ENCODE measurements at regions not wholly inside any gene's neighbourhood (a gene's known extent, or its start where the extent isn't known, plus 50 kb on each side); places are given as distances from the start of the nearest gene placed in this dataset.

DNA sequence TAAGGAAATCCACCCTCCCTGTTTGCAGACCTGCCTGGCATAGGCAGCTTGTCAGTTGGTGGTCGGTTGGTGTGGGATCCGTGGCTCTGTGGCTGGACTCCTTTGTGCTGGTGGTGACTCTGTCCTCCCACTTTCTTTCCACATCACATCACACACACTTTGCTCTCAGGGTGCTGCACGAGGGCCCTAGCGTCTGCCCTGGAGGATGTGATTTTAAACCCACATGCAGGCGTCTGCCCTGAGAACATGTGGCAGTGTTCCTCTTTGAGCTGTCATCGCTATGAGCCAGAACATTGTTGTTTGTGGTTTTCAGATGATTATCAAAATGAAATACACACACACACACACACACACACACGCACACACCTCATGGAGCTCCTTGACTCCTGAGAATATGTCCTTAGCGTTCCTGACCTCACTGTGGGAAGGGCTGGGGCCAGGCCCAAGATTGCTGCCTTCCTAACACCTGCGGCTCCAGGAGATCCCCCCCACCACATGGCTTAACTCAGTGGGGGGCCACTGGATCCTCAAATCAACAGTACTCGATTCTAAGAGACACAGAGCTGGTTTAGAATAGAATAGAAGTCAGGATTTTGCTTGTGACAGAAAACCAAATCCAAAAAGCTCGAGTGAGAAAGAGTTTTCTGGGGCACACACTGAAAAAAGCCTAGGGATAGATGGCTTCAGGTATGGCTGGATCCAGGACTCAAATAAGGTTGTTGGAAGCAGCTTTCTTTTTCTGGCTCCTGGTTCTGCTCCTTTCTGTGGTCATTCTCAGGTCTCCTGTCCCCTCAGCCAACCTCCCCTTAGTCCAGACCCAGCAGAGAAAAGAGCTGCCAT lies 54.8 kb downstream of the RTP5 start:
- DNase-seq (ENCODE audit: low read depth), result no peak

DNA sequence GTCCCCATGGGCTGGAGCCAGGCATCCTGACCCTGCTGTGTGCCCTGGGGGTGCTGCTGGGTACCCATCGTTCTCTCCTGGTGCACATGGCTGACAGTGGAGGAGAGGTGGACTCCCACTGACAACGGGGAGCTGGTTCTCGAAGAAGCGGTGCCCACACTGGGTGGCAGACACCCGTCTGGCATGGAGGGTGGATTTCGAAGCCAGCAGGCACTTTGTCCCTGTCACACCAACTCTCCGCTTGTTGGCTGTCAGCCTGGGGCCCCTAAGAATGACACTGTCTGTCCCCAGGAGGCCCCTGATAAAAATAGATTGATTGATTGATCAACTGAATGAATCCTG lies 55.4 kb downstream of the RTP5 start:
- DNase-seq (ENCODE audit: low read depth), result no peak

- no peak for DNase-seq (ENCODE audit: low read depth)
These were observed 55.7 kb downstream of the RTP5 start for GRCh38 chr2:241925277-241925676.

DNA sequence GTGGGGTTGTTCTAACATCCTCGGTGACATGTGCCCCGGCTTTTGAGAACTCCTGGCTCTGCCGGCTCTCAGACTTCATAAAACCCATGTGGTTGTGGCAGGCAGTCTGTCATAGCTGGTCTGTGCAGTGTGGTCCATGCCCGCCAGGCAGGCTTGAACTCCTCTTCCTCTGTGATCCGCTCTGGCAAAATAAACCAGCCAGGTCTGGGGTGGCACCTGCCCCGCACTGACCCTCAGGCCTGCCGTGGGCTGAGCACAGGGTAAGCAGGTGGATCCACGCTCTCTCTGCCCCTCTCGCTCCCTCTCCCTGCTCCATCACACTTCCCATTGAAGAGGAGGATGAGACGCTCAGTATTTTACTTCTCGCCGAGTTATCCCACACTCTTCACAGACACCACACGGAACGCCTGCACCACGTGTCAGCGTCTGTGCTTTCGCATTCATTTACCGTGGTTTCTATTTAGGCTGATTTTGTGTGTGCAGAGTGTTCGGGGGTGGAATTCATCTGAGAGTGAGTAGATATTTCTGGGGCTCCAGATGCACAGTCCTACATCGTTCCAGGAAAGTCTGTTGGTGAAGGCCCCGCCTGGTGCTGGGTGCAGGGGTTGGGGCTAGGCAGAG lies 56.4 kb downstream of the RTP5 start:
- no peak for DNase-seq (ENCODE audit: low read depth)

- no peak for DNase-seq (ENCODE audit: low read depth)
These were observed 57.2 kb downstream of the RTP5 start for GRCh38 chr2:241926541-241927311.

DNA sequence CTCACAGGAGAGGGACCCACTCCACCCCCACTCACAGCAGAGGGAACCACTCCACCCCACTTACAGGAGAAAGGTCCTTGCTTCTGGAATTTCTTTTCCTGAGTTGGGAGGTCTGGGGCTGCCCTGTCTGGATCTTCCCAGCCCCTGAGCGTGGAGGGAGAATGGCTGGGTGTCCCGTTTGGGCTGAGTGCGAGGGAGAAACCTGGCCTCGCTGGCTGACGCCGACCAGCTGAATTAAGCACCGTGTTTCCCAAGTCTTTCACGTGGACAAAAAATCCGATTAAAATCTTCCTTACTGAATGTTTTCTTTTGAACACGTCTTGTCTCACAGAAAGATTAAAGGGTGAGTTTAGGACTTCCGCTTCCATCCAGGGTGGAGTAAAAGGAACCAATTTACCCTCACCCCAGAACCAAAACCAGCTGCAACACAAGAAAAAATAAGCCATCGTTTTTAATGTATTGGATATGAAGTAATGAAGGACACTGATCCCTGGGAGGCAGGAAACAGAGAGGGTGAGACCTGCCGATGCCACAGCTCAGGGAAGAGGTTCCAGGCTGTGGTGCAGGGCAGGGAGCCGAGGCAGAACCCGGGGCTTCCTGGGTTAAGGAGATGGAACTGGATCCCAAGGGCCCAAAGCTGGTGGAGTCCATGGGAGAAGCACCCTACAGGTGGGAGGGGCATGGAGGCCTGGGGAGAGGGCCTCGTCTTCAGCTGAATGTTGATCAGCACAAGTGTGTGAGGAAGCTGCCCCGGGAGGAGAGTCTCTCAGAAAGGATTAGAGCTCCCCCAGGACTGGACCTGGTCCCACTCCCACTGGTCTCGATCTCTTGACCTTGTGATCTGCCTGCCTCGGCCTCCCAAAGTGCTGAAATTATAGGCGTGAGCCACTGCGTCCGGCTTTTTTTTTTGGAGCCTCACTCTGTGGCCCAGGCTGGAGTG lies 60.3 kb downstream of the RTP5 start:
- DNase-seq (ENCODE audit: low read depth), result no peak

GRCh38 chr2:241931084-241931975 lies 61.8 kb downstream of the RTP5 start:
- no peak for DNase-seq (ENCODE audit: low read depth)

DNA sequence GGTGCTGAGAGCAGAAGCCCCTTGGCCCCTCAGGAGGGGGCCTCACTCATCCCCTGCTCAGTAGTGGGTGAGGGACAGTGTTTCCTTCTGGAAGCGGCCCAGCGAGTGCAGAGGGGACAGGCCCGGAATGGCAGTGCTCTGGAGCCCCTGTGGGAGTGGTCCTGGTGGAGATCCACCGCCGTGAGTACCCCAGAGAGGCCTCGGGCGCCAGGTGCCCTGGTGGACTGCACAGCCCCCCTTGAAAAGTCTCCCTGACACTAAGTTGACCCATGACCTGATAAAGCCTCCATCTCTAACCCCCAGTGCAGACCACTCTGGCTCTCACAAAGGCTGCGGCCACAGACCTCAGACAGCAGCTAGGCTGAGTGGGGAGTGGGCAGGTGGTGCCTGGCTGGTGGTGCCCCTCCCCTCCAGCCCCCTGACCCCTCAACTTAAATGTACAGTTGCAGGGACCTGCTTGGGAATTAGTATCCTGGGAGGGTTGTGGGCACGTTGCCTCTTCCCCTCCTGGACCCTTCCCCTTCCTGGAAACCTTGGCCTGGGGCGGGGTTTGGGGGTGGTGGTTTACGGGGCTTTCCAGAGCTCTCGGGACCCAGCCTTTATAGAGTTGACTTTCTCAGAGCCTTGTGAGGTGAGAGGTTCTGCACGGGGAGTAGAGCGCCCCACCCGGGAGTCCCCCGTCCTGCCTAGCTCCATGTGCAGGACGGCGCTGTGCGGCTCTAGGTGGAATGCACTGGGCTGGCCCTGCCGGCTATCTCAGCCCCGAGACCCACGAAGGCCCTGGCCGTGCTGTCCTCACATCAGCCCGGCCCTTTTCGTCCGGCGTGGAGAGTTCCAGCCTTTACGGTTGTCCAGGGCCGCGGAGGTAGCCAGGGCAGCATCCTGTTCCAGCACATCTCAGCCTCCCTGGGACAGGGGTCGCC lies 62.7 kb downstream of the RTP5 start:
- DNase-seq (ENCODE audit: low read depth), result no peak

DNA sequence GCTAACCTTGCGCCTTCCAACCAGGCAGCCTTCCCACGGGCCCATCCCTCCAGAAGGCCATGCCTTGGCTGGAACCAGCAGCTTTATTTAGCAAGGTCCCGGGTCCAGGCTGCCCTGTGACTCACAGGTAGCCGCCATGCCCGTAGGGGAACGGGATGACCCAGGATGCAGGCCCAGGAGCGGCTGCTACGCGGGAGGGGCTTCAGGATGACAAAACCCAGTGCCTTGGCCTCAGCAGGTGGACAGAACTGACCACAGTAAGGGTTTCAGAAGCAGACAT lies 63.3 kb downstream of the RTP5 start:
- no peak for DNase-seq (ENCODE audit: low read depth)

DNA sequence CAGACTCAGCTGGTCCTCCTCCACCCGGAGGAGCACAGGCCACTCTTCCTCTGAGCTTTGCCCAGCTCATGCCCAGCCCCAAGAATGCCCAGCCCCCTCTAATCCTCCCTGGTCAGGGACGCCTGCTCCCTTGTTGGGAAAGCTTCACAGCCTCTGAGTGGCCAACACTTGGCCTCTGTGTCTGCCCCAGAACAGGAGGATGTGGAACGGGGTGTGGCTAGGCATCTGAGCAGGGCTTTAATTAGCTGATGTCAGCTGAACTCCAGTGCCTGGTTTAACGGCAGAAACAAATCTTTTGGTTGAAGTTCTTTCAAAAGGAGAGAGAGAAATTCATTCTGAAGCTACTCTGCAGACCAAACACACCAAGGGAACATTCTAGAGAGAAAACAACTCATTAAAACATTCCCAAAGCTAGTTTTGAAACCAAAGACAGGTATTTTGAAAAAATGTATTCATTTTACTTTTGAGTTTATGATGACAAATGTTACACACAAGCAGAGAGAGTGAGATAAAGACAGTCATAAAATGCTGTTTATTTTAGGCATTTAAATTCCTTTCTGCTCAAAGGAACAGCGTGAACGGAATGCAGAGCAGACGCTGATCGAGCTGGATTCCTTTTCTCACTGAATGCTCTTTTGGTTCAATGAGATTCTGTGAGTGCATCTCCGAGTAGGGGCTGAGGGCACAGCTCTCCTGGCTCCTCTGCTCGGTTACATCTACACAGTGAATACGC lies 63.8 kb downstream of the RTP5 start:
- no peak for DNase-seq (ENCODE audit: low read depth)

- DNase-seq (ENCODE audit: low read depth), result no peak
These were observed 65.8 kb downstream of the RTP5 start for GRCh38 chr2:241935314-241935713.

DNA sequence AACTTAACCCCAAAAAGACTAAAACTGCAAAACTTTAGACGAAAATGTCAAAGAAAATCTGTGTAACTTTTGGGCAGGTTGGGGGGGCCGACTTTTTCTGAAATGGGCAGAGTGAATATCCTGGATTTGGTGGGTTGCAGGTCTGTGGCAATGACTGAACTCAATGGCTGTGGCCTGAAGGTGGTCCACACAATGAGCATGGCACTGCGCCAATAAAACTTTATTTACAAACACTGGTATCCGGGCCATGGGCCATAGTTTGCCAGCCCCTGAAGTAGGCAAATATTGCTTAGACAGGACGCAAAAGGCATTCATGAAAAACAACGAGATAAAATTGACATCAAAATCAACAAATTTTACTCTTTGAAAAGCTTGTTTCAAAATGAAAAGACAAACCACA lies 66.2 kb downstream of the RTP5 start:
- no peak for DNase-seq (ENCODE audit: low read depth)

- DNase-seq (ENCODE audit: low read depth), result no peak
These were observed 67.1 kb downstream of the RTP5 start for GRCh38 chr2:241936457-241937133.

DNA sequence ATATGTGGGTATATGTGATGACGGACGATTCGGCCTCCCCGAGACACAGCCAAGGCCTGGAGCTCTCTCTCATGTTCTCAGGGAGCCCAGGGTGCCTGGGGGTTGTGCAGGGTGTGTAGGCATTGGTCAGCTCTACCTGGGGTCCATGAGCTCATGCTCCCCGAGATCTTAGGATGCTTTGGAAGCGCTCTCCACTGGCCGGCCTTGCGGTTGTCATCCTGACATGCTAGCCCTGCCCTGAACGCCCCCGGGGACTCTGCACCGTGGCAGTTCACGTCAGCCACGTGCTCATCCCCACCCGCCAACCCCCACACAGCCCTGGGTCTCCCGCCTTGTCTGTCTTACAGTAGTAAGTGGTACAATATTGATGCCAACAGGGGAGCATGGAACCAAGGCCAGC lies 67.8 kb downstream of the RTP5 start:
- DNase-seq (ENCODE audit: low read depth), result no peak

- DNase-seq (ENCODE audit: low read depth), result no peak
These were observed 70.0 kb downstream of the RTP5 start for GRCh38 chr2:241939541-241939940.

DNA sequence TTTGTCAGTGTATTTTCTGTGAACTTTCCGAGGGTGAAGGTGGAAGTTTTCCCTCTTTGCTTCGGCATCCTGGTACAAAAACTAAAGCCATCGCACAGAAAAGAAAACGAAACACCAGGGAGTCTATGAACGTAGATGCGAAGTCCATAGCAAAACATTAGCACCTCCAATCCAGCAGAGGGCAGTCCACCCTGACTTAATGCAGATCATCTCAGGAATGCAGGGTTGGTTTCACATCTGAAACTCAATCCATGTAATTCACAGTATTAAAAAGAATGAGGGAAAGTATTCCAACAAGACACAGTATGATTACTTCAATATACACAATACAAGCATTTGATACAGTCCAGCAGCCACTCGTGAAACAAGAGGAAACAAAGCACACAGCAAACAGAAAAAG lies 70.8 kb downstream of the RTP5 start:
- no peak for DNase-seq (ENCODE audit: low read depth)

DNA sequence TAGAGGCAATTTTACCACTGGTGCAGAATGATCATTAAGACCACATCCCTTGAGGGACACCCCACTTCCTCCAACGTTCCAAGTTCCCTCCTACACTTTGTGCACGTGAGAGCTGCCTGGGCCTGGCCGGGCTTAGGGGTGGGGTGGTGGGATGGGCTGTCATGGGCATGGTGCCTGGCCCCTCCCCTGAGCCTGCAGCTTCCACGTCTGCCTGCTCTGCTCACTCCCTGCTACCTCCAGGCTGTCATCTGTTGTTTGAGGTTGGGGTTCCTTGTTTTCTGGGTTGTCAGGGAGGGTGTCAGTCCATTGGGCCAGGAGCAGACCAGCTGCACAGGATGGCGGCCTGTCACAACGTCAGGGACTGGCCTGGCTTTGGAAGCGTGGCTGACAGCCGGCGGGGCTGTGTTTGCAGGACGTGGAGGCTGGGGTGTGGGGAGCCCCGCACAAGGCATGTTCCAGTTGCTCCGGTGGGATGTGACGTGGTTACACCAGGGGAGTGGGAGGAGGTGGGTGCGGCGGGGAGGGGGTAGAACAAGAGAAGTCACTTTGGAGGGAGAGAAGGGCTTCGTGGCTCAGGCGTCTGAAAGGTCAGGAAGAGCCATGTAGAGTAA lies 72.3 kb downstream of the RTP5 start:
- DNase-seq (ENCODE audit: low read depth), result no peak

DNA sequence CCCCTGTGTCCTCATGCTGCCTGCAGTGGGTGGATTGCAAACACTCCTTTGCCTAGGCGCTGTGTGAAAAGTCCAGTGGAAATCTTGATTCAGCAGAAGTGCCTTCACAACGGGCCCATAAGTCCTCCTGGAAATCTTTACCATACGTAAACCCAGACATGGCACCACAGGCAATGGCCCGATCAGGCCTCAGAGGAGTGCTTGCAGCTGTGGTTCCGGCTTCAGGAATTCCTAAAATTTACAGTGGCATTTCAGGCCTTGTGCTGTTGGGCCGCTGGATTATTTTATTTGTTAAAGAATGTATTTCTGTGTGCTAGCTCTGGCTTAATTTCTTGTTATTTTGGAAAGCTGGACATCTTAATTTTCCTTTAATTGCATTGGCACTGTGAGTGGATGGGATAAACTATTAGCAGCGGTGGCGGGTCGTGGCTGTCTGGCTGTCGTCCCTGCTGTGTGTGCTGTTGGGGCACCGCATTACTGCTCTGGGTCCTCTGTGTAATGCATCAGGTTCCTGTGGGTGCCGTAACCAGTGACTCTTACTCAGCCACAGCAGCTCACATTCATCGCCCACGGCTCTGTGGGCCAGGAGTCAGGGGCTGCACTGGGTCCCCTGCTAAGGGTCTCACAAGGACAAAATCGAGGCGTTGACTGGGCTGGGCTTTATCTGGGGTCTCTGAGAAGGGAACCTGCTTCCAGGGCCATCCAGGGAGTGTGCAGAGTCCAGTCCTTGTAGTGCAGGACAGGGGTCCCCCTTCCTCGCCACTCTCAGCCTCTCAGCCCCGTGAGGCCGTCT lies 73.1 kb downstream of the RTP5 start:
- DNase-seq (ENCODE audit: low read depth), result no peak
